Activated CD4-positive, alpha-beta T cell treated with anti-CD3 and anti-CD28 coated beads, Interleukin-2, amount 10 ng/mL, durations not matched to agents 24 days and 14 days (primary cell): ENCODE measurements at regions not wholly inside any gene's neighbourhood (a gene's known extent, or its start where the extent isn't known, plus 50 kb on each side); places are given as distances from the start of the nearest gene placed in this dataset.
"Not testable (repeated sequence)": the region's sequence is repeated elsewhere in the genome, so short reads cannot be mapped to it uniquely, and the experiment has no call there.

ENCODE experiments used
- DNase-seq: peaks from one replicate; pipeline ENCODE4 v3.0.0; 2022
- H3K27ac Mint-ChIP-seq: one replicate; pipeline ENCODE4 v1.8.0; 2022; ENCODE audit warnings: mild to moderate bottlenecking, mixed read lengths
- H3K27me3 Mint-ChIP-seq: one replicate; pipeline ENCODE4 v1.8.0; 2022; ENCODE audit warnings: mixed read lengths
- H3K36me3 Mint-ChIP-seq: one replicate; pipeline ENCODE4 v1.8.0; 2022; ENCODE audit warnings: low read depth, mild to moderate bottlenecking, mixed read lengths
- H3K4me1 Mint-ChIP-seq: one replicate; pipeline ENCODE4 v1.8.0; 2021; ENCODE audit warnings: mixed read lengths
- H3K4me3 Mint-ChIP-seq: one replicate; pipeline ENCODE4 v1.8.0; 2022; ENCODE audit warnings: mild to moderate bottlenecking, moderate library complexity, mixed read lengths
- H3K9me3 Mint-ChIP-seq: one replicate; pipeline ENCODE4 v1.8.0; 2021; ENCODE audit warnings: mixed read lengths
- intact Hi-C: fragments of 100-400 bp; cut with micrococcal nuclease; formaldehyde crosslinking; loops from one replicate; pipeline ENCODE4 v1.15.1; 2023

DNA sequence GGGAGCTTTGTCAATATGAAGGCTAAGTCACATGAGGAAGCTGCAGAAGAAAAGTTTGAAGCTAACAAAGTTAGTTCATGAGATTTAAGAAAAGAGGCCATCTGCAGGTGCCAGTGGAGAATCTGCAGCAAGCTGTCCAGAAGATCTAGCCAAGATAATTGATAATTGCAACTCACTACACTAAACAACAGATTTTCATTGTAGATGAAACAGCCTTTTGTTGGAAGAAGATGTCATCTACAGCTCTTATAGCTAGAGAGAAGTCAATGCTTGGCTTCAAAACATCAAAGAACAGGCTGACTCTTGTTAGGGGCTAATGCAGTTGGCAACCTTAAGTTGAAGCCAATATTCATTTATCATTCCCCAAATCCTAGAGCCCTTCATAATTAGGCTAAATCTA, 83.7 kb downstream of the RIN2 start:
- intact Hi-C loops, result no loop called here
- DNase-seq, result no peak
- no peaks in the 10 kb centered on the region for H3K36me3 Mint-ChIP-seq
- H3K4me1 Mint-ChIP-seq, result no peaks in the 10 kb centered on the region
- H3K27me3 Mint-ChIP-seq, result peaks cover 2% of the 10 kb centered on the region
- no peak overlapping the region for H3K27ac Mint-ChIP-seq
- H3K9me3 Mint-ChIP-seq, result no peaks in the 10 kb centered on the region
- no peak overlapping the region for H3K4me3 Mint-ChIP-seq

DNA sequence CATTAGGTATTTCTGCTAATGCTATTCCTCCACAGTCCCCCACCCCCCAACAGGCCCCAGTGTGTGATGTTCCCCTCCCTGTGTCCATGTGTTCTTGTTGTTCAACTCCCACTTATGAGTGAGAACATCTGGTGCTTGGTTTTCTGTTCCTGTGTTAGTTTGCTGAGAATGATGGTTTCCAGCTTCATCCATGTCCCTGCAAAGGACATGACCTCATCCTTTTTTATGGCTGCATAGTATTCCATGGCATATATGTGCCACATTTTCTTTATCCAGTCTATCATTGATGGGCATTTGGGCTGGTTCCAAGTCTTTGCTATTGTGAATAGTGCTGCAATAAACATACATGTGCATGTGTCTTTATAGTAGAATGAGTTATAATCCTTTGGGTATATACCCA, 86.8 kb downstream of the RIN2 start:
- intact Hi-C loops, H3K27ac Mint-ChIP-seq, H3K4me1 Mint-ChIP-seq: not testable (repeated sequence)

DNA sequence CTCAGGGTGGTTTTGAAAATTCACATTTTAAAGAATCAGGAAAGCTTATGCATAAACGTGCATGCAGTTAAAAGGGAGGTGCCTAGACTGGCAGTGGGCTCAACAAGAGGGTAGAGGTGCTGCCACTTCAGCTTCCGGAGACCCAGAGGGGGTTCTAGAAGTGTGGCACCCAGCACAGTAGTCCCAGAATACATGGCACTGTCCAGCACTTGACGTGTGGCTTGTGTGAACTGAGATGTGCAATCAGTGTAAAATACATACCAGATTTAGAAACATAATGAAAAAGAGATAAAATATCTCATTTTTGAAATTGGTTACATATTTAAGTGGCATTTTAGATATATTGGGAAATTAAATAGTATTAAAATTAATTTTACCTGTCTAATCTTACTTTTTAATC, 89.3 kb downstream of the RIN2 start:
- H3K9me3 Mint-ChIP-seq, result no peaks in the 10 kb centered on the region
- H3K36me3 Mint-ChIP-seq, result no peaks in the 10 kb centered on the region
- DNase-seq, result no peak
- no peaks in the 10 kb centered on the region for H3K4me1 Mint-ChIP-seq
- H3K4me3 Mint-ChIP-seq, result no peak overlapping the region
- no peaks in the 10 kb centered on the region for H3K27me3 Mint-ChIP-seq
- intact Hi-C loops, result no loop called here
- H3K27ac Mint-ChIP-seq, result no peak overlapping the region

More for the DNA sequence above, 86.8 kb downstream of the RIN2 start:
- H3K9me3 Mint-ChIP-seq, H3K4me3 Mint-ChIP-seq, H3K36me3 Mint-ChIP-seq, DNase-seq, H3K27me3 Mint-ChIP-seq: not testable (repeated sequence)

DNA sequence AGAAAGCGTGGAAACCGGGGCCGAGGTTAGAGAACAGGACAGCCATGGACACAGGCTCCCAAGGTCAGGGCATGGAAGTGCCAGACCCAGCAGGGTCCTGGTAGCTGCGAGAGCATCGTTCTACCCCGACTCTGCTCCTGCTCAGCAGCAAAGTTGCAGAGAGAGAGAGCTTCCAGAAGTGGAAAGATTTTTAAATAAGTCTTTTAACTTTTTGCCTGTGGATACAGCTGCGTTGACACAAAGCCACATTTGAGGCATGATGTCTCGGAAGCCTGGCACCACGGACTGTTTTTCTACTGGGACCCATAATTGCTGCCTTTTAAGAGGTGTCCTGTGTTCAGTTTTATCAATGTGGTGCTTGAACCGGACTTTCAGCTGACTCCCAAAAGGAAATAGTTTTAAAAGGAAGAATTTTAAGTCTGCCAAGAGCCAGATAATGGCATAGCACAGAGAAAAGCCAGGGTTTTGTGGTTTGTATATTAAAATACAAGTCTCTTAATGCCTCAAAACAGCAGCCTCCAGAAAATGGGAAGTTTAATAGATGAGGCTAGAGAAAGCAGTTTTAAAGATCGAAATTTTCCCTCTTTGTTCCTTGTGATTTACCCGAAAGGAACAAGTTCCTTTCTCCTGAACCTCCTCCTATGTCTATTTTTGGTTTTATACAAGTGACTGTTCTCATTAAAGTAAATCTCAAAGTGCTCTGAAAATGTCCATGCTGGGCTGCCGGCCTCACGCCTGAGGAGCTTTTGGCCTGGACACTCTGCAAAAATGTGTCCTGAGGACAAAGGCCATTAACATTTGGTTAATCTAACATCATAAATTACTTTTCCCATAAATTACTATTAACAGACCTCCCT, 91.5 kb downstream of the RIN2 start:
- DNase-seq, result no peak
- intact Hi-C loops, result no loop called here
- no peaks in the 10 kb centered on the region for H3K36me3 Mint-ChIP-seq
- H3K4me3 Mint-ChIP-seq, result no peak overlapping the region
- no peak overlapping the region for H3K27ac Mint-ChIP-seq
- H3K4me1 Mint-ChIP-seq, result no peaks in the 10 kb centered on the region
- H3K9me3 Mint-ChIP-seq, result peaks cover 3% of the 10 kb centered on the region
- H3K27me3 Mint-ChIP-seq, result no peaks in the 10 kb centered on the region

DNA sequence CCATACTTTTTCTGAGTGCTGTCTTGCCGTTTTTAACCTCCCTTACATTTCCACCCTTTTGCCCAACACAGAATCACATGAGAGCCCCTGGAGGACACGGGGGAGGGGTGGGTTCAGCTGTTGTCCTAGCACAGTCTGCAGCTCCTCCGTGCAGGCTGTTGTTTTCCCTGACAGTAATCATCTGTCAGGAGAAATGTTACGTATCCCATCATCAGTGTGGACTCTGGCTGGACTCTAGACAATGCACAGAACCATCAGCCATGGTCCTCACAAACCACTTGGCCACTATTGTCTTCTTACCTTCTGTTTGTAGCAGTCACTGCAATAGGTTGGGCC, 92.1 kb downstream of the RIN2 start:
- Mint-ChIP-seq H3K27ac (no peak overlapping the region), H3K9me3 (peaks cover 3% of the 10 kb centered on the region), H3K36me3 (no peaks in the 10 kb centered on the region), H3K27me3 (no peaks in the 10 kb centered on the region), H3K4me1 (no peaks in the 10 kb centered on the region), H3K4me3 (no peak overlapping the region)
- no peak for DNase-seq
- intact Hi-C loops, result no loop called here

DNA sequence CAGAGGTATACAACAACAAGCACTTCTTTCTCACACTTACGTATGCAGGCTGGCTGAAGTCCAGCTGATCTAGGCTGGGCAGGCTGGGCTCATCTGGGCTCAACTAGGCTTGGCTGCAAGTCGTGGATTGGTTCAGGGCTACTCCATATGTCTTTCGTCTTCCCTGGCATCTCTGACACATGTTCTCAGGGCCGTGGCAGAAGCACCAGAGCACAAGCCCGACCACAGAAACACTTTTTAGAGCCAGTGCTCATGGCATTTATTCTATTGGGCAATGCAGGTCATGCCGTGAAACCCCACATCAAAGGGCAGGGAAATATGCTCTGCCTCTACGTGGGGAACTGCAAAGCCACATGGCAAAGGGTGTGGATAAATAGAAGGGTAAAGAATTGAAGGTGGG, 93.8 kb downstream of the RIN2 start:
- intact Hi-C loops, result no loop called here
- H3K4me3 Mint-ChIP-seq, result no peak overlapping the region
- H3K4me1 Mint-ChIP-seq, result no peaks in the 10 kb centered on the region
- H3K36me3 Mint-ChIP-seq, result no peaks in the 10 kb centered on the region
- DNase-seq, result no peak
- no peaks in the 10 kb centered on the region for H3K27me3 Mint-ChIP-seq
- peaks cover 3% of the 10 kb centered on the region for H3K9me3 Mint-ChIP-seq
- no peak overlapping the region for H3K27ac Mint-ChIP-seq

DNA sequence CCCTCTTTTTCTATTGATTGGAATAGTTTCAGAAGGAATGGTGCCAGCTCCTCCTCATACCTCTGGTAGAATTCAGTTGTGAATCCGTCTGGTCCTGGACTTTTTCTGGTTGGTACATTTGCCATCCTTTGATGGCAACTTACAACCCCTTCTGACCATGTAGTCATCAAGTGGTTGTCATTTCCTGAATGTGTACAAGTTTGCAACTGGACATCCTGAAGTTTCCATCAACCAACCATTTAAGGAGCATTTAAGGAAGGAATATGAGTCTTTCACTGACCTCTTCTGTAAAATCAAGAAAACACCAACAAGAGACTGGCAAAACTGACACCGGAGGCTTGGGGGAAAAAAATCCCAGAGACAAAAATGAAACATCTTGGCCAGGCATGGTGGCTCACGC, 97.4 kb downstream of the RIN2 start:
- intact Hi-C loops, result no loop called here
- Mint-ChIP-seq H3K27ac (no peak overlapping the region), H3K4me3 (no peak overlapping the region), H3K36me3 (no peaks in the 10 kb centered on the region), H3K4me1 (no peaks in the 10 kb centered on the region), H3K27me3 (no peaks in the 10 kb centered on the region), H3K9me3 (peaks cover 6% of the 10 kb centered on the region)
- DNase-seq, result no peak

DNA sequence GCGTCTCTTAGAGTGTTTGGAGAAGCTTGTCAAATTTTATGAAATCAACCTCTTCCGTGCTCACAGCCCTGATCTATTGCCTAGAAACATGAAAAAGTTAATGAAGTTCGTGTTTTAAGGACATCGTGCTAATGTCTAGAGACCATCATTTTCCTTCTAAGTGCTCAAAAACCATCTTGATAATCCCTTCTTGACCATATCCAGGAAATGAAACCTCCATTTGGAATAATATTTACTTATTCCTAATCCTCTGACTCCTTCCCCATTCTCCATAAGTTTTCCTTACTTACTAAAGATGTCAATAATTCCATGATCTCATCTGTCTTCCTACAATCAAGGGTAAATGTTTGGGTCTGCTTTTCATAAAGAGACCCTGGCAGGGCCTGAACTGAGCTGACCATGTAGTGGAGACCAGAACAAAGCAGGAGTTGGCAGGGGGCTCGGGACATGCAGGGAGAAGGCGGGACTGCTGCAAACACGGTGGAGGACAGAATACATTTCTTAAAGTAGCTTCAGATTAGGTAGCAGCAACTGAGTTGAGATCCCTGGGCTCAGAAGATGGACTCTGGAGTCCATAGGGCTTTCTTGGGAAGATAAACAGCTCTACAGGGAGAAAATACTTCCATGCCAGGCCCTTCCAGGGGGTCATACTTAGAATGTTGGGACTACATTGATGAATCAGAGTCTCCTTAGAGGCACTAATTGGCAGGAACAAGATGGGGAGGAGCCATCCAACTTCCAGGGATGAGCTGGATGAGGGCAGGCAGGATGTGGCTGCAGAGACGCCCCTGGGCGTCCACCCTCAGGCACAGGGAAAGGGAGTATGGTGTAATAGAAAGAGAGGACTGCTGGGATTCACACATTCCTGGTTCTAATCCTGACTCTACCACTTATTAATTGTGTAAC, 100.7 kb downstream of the RIN2 start:
- no peak for DNase-seq
- intact Hi-C loops, result no loop called here
- no peak overlapping the region for H3K4me3 Mint-ChIP-seq
- H3K27me3 Mint-ChIP-seq, result no peaks in the 10 kb centered on the region
- H3K36me3 Mint-ChIP-seq, result no peaks in the 10 kb centered on the region
- H3K4me1 Mint-ChIP-seq, result no peaks in the 10 kb centered on the region
- H3K27ac Mint-ChIP-seq, result no peak overlapping the region
- H3K9me3 Mint-ChIP-seq, result peaks cover 6% of the 10 kb centered on the region

DNA sequence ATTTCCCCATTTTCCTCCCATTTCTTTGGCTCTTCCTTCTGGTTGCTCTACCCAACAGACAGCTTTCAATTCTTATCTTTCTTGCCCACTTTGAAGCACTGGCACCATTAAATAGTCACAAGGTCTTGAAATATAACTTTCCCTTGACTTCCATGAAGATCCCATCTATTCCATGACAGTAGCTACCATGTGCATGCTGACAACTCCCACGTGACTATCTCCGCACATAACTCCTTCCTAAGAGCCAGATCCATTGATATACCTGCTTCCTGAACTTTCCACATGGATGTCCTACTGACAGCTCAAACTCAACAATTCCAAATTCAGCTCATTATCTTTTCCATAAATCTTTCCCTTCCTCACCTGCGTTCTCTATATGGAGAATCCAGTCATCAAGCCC, 101.4 kb downstream of the RIN2 start:
- intact Hi-C loops, result no loop called here
- Mint-ChIP-seq H3K36me3 (no peaks in the 10 kb centered on the region), H3K9me3 (peaks cover 4% of the 10 kb centered on the region), H3K4me3 (no peak overlapping the region), H3K4me1 (no peaks in the 10 kb centered on the region), H3K27me3 (no peaks in the 10 kb centered on the region), H3K27ac (no peak overlapping the region)
- DNase-seq, result no peak

DNA sequence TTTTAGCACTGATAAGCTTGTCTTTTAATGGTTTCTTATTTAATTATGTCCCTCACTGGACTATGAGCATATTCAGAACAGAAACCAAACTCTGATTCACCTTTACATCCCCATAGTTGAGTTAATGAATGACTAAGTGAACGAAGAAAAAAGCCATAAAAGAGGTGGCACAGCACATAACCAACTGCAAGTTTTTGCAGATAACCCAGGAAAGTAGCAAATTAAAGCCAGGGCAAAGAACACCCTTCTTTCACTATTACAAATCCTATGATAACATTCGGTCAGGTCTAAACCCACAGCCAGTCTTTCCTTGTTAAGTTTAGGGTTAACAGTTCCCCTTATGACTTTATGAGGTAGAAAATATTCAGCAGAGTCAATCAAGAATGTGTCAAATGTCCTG, 102.7 kb downstream of the RIN2 start:
- no peak overlapping the region for H3K27ac Mint-ChIP-seq
- DNase-seq, result no peak
- H3K9me3 Mint-ChIP-seq, result peaks cover 3% of the 10 kb centered on the region
- H3K36me3 Mint-ChIP-seq, result no peaks in the 10 kb centered on the region
- no peaks in the 10 kb centered on the region for H3K4me1 Mint-ChIP-seq
- intact Hi-C loops, result no loop called here
- no peak overlapping the region for H3K4me3 Mint-ChIP-seq
- no peaks in the 10 kb centered on the region for H3K27me3 Mint-ChIP-seq

DNA sequence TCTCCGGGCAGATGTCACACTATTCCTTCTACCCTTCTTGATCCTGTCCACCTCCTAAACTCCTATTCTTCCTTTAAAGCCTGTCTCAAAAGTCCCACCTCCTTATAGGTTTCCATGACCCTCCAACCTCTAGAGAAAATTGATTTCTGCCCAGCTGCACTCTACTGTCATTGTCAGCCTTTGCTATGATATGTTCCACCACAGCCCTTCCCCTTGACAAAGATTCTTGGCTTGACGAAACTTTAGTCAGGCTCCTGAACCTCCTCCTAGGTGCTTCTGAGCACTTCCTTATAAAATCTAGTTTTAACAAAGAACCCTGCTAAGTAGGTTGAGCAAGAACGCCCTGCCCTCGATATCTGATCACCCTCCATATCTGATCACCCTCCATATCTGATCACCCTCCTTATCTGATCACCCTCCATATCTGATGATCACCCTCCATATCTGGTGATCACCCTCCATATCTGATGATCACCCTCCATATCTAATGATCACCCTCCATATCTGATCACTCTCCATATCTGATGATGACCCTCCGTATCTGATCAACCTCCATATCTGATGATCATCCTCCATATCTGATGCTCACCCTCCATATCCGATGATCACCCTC, 103.2 kb downstream of the RIN2 start:
- Mint-ChIP-seq H3K36me3 (no peaks in the 10 kb centered on the region), H3K27ac (no peak overlapping the region), H3K4me3 (no peak overlapping the region), H3K4me1 (no peaks in the 10 kb centered on the region), H3K27me3 (no peaks in the 10 kb centered on the region), H3K9me3 (peaks cover 3% of the 10 kb centered on the region)
- intact Hi-C loops, result no loop called here
- DNase-seq, result no peak

DNA sequence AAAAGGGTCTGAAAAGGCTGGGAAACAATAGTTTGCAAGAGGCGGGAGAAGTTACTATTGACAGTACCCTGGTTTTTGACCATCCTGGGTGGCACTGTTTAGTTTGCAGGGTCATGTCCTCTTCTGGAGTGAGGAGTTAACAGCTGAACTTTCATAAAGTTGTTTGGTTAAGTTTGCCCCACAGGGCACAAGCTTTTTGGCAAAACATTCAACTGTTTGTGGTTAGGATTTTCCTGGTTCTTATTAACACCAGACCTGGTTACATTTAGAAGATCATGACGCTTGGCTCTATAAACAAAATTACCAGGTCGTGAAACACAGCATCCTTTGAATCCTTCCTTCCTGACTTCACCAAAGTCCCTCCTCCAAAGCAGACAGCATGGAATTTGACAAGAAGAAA, 106.1 kb downstream of the RIN2 start:
- DNase-seq, result no peak
- H3K27ac Mint-ChIP-seq, result no peak overlapping the region
- H3K4me3 Mint-ChIP-seq, result no peak overlapping the region
- H3K4me1 Mint-ChIP-seq, result no peaks in the 10 kb centered on the region
- no peaks in the 10 kb centered on the region for H3K27me3 Mint-ChIP-seq
- H3K9me3 Mint-ChIP-seq, result peaks cover 3% of the 10 kb centered on the region
- intact Hi-C loops, result no loop called here
- H3K36me3 Mint-ChIP-seq, result no peaks in the 10 kb centered on the region

DNA sequence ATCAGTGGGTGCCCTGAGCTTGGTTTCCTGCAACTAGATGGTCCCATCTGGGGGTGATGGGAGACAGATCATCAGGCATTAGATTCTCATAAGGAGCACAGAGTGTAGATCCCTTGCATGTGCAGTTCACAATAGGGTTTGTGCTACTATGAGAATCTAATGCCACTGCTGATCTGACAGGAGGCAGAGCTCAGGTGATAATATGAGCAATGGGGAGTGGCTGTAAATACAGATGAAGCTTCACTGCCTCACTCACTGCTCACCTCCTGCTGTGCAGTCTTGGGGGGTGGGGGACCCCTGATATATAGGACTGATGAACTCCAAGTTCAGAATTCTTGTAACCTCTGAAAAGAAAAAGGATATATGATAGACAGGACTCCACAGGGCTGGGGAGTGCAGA, 108.0 kb downstream of the RIN2 start:
- intact Hi-C loops, result no loop called here
- no peak overlapping the region for H3K4me3 Mint-ChIP-seq
- no peak overlapping the region for H3K27ac Mint-ChIP-seq
- no peaks in the 10 kb centered on the region for H3K9me3 Mint-ChIP-seq
- no peaks in the 10 kb centered on the region for H3K4me1 Mint-ChIP-seq
- no peak for DNase-seq
- H3K27me3 Mint-ChIP-seq, result no peaks in the 10 kb centered on the region
- H3K36me3 Mint-ChIP-seq, result no peaks in the 10 kb centered on the region

DNA sequence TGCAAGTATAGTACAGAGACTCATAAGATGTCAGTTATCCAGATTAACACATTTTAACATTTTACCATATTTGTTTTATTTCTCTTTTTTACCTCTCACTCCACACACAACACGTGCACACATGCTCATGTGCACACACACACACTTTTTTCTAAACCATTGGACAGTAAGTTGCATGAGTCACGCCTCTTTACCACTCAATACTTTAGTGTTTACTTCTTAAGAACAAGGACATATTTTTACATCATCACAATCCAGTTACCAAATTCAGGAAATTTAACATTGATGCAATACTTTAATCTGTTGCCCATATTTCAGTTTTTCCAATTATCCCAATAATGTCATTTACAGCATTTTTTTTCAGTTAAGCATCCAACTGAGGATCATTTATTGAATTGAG, 109.0 kb downstream of the RIN2 start:
- no peaks in the 10 kb centered on the region for H3K4me1 Mint-ChIP-seq
- no peak overlapping the region for H3K4me3 Mint-ChIP-seq
- no peaks in the 10 kb centered on the region for H3K27me3 Mint-ChIP-seq
- no peaks in the 10 kb centered on the region for H3K9me3 Mint-ChIP-seq
- H3K27ac Mint-ChIP-seq, result no peak overlapping the region
- DNase-seq, result no peak
- H3K36me3 Mint-ChIP-seq, result no peaks in the 10 kb centered on the region
- intact Hi-C loops, result no loop called here
